ENCODE measurements at regions not wholly inside any gene's neighbourhood (a gene's known extent, or its start where the extent isn't known, plus 50 kb on each side); places are given as distances from the start of the nearest gene placed in this dataset.

DNA sequence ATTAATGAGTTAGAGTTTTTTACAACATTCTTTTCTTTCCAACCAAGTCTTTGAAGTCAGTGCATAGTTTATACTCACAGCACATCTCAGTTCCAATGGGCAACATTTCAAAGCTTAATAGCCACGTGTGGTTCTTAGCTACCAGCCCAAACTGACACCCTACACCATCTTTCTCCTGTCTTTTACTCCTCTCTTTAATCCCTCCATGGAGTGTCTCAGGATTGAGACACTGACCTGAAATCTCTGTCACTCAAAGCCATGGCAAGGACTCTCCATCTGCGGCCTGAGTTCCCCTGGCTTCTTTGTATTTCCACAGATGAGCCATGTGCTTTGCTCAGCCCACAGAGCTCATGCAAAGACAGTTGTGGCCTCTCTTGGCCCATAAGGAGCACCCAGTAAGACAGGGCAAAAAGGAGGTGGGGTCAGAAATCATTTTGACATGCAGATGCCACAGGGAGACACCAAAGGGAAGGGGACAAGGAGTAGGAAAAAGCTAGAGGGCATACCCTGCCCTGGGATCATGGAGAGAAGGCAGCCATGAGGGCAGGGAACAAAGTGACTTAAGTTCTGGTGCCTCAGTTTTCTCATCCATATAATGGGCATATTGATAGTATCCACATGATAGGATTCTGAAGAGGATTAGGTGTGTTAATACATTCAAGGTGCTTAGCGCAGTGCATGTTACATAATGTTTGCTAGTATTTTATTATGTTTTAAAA lies 493.6 kb upstream of the PROK2 start:
- Histone ChIP-seq H3K4me3 (ENCODE audit: low read length) (no peak overlapping the region), H3K27ac (ENCODE audit: low read length) (no peak overlapping the region), H3K36me3 (ENCODE audit: control insufficient read depth, low read depth, low read length) (no peaks in the 10 kb centered on the region), H3K27me3 (ENCODE audit: control insufficient read depth, insufficient read depth, low read length) (no peaks in the 10 kb centered on the region), H3K4me1 (ENCODE audit: control insufficient read depth, low read depth, low read length) (peaks cover 8% of the 10 kb centered on the region), H3K9ac (ENCODE audit: low read length) (no peak overlapping the region), H3K9me3 (ENCODE audit: control insufficient read depth, low read depth, low read length) (no peaks in the 10 kb centered on the region)

DNA sequence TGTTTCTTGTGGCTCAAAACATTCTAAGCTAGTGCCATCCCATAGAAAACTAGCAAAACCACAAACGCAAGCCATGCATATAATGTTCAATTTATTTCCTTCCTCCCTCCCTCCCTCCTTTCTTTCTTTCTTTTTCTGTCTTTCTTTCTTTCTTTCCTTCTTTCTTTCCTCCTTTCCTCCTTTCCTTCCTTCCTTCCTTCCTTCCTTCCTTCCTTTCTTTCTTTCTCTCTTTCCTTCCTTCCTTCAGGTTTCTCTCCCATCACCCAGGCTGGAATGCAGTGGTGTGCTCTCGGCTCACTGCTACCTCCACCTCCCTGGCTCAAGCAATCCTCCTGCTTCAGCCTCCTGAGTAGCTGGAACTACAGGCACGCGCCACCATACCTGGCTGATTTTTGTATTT lies 492.8 kb upstream of the PROK2 start:
- H3K36me3 ChIP-seq (ENCODE audit: control insufficient read depth, low read depth, low read length): no peaks in the 10 kb centered on the region
- no peaks in the 10 kb centered on the region for H3K27me3 ChIP-seq (ENCODE audit: control insufficient read depth, insufficient read depth, low read length)
- H3K4me3 ChIP-seq (ENCODE audit: low read length): no peak overlapping the region
- H3K4me1 ChIP-seq (ENCODE audit: control insufficient read depth, low read depth, low read length): peaks cover 10% of the 10 kb centered on the region
- H3K27ac ChIP-seq (ENCODE audit: low read length): no peak overlapping the region
- no peak overlapping the region for H3K9ac ChIP-seq (ENCODE audit: low read length)
- no peaks in the 10 kb centered on the region for H3K9me3 ChIP-seq (ENCODE audit: control insufficient read depth, low read depth, low read length)

DNA sequence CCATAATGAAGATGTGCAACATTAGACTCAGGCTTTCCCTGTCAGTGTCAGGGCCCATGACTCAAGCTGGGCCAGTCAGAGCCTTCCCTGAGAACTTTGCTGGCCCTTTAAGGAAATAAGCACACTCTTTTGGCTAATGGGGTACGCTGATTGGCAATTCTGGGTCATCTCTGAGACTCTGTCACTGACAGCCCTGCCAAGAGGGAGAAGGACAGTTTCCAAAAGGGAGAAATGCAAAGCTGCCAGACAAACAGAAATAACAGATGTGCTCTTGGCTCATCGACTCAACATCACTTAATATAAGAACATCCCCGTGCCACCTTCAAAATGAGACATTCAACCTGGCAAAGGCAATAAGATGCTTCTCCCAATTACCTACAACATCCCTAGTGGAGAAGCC lies 491.9 kb upstream of the PROK2 start:
- no peaks in the 10 kb centered on the region for H3K36me3 ChIP-seq (ENCODE audit: control insufficient read depth, low read depth, low read length)
- H3K4me3 ChIP-seq (ENCODE audit: low read length): no peak overlapping the region
- H3K27me3 ChIP-seq (ENCODE audit: control insufficient read depth, insufficient read depth, low read length): no peaks in the 10 kb centered on the region

DNA sequence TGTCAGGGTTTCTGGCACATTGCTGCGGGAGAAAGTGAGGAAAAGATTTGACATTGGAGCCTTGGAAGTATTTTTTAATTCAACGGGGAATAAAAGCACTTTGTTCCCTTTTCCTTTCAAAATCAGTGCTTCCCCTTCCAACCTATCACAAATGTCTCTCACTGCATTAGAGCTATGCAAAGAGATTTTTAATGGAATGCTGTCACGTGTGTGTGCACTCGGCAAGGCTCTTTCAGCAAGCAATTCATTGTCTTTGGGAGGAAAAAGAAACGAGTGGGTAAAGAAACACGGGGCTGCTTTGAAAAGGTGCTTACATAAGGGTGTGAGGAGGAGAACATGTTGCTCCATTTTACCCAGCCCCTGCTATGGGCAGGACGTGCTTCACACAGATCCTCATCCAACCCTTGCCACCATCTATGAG lies 490.4 kb upstream of the PROK2 start:
- Histone ChIP-seq H3K9ac (ENCODE audit: low read length) (no peak overlapping the region), H3K36me3 (ENCODE audit: control insufficient read depth, low read depth, low read length) (no peaks in the 10 kb centered on the region), H3K27me3 (ENCODE audit: control insufficient read depth, insufficient read depth, low read length) (no peaks in the 10 kb centered on the region), H3K4me3 (ENCODE audit: low read length) (no peak overlapping the region), H3K9me3 (ENCODE audit: control insufficient read depth, low read depth, low read length) (no peaks in the 10 kb centered on the region), H3K27ac (ENCODE audit: low read length) (no peak overlapping the region), H3K4me1 (ENCODE audit: control insufficient read depth, low read depth, low read length) (peaks cover 10% of the 10 kb centered on the region)

More for the DNA sequence above, 491.9 kb upstream of the PROK2 start:
- H3K9me3 ChIP-seq (ENCODE audit: control insufficient read depth, low read depth, low read length): no peaks in the 10 kb centered on the region
- no peak overlapping the region for H3K9ac ChIP-seq (ENCODE audit: low read length)
- peaks cover 10% of the 10 kb centered on the region for H3K4me1 ChIP-seq (ENCODE audit: control insufficient read depth, low read depth, low read length)
- no peak overlapping the region for H3K27ac ChIP-seq (ENCODE audit: low read length)

- H3K9ac ChIP-seq (ENCODE audit: low read length): no peak overlapping the region
These were observed 489.8 kb upstream of the PROK2 start for GRCh38 chr3:72274493-72275330.

GRCh38 chr3:72273615-72274014 lies 488.7 kb upstream of the PROK2 start:
- no peak overlapping the region for H3K4me3 ChIP-seq (ENCODE audit: low read length)
- no peak overlapping the region for H3K9ac ChIP-seq (ENCODE audit: low read length)
- no peaks in the 10 kb centered on the region for H3K36me3 ChIP-seq (ENCODE audit: control insufficient read depth, low read depth, low read length)
- no peaks in the 10 kb centered on the region for H3K9me3 ChIP-seq (ENCODE audit: control insufficient read depth, low read depth, low read length)
- H3K27me3 ChIP-seq (ENCODE audit: control insufficient read depth, insufficient read depth, low read length): no peaks in the 10 kb centered on the region
- no peak overlapping the region for H3K27ac ChIP-seq (ENCODE audit: low read length)
- peaks cover 10% of the 10 kb centered on the region for H3K4me1 ChIP-seq (ENCODE audit: control insufficient read depth, low read depth, low read length)

More at GRCh38 chr3:72274493-72275330, 489.8 kb upstream of the PROK2 start:
- no peak overlapping the region for H3K4me3 ChIP-seq (ENCODE audit: low read length)
- H3K9me3 ChIP-seq (ENCODE audit: control insufficient read depth, low read depth, low read length): no peaks in the 10 kb centered on the region
- H3K27ac ChIP-seq (ENCODE audit: low read length): no peak overlapping the region
- H3K4me1 ChIP-seq (ENCODE audit: control insufficient read depth, low read depth, low read length): peaks cover 10% of the 10 kb centered on the region
- no peaks in the 10 kb centered on the region for H3K36me3 ChIP-seq (ENCODE audit: control insufficient read depth, low read depth, low read length)
- no peaks in the 10 kb centered on the region for H3K27me3 ChIP-seq (ENCODE audit: control insufficient read depth, insufficient read depth, low read length)

DNA sequence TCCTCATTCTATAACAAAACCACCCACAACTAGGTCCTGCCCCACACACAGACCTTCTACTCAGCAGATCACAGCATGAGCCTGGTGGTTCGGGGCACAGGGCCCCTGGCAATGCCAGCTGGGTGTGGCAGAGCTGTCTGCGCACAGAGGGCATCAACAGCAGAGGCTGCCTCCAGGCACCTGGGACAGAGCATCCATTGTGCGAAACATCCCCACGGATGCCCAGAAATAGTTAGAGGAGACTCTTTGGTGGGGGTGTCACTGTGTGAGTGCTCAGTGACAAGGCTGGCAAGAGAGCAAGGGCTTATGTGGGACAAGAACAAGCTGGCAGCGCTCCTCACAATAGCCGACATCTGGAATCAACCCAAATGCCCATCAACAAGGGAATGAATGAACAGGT lies 487.4 kb upstream of the PROK2 start:
- no peak overlapping the region for H3K4me3 ChIP-seq (ENCODE audit: low read length)
- no peak overlapping the region for H3K27ac ChIP-seq (ENCODE audit: low read length)
- H3K36me3 ChIP-seq (ENCODE audit: control insufficient read depth, low read depth, low read length): no peaks in the 10 kb centered on the region
- H3K9ac ChIP-seq (ENCODE audit: low read length): no peak overlapping the region
- H3K27me3 ChIP-seq (ENCODE audit: control insufficient read depth, insufficient read depth, low read length): no peaks in the 10 kb centered on the region
- H3K4me1 ChIP-seq (ENCODE audit: control insufficient read depth, low read depth, low read length): peaks cover 10% of the 10 kb centered on the region
- H3K9me3 ChIP-seq (ENCODE audit: control insufficient read depth, low read depth, low read length): no peaks in the 10 kb centered on the region

- peaks cover 10% of the 10 kb centered on the region for H3K4me1 ChIP-seq (ENCODE audit: control insufficient read depth, low read depth, low read length)
- H3K9ac ChIP-seq (ENCODE audit: low read length): no peak overlapping the region
- no peaks in the 10 kb centered on the region for H3K36me3 ChIP-seq (ENCODE audit: control insufficient read depth, low read depth, low read length)
These were observed 487.0 kb upstream of the PROK2 start for GRCh38 chr3:72271923-72272322.

GRCh38 chr3:72271216-72271615 lies 486.3 kb upstream of the PROK2 start:
- H3K9me3 ChIP-seq (ENCODE audit: control insufficient read depth, low read depth, low read length): no peaks in the 10 kb centered on the region
- no peak overlapping the region for H3K27ac ChIP-seq (ENCODE audit: low read length)
- no peak overlapping the region for H3K4me3 ChIP-seq (ENCODE audit: low read length)
- H3K9ac ChIP-seq (ENCODE audit: low read length): no peak overlapping the region
- no peaks in the 10 kb centered on the region for H3K27me3 ChIP-seq (ENCODE audit: control insufficient read depth, insufficient read depth, low read length)
- H3K36me3 ChIP-seq (ENCODE audit: control insufficient read depth, low read depth, low read length): no peaks in the 10 kb centered on the region
- peaks cover 10% of the 10 kb centered on the region for H3K4me1 ChIP-seq (ENCODE audit: control insufficient read depth, low read depth, low read length)

More at GRCh38 chr3:72271923-72272322, 487.0 kb upstream of the PROK2 start:
- H3K27me3 ChIP-seq (ENCODE audit: control insufficient read depth, insufficient read depth, low read length): no peaks in the 10 kb centered on the region
- H3K4me3 ChIP-seq (ENCODE audit: low read length): no peak overlapping the region
- no peaks in the 10 kb centered on the region for H3K9me3 ChIP-seq (ENCODE audit: control insufficient read depth, low read depth, low read length)
- H3K27ac ChIP-seq (ENCODE audit: low read length): no peak overlapping the region

DNA sequence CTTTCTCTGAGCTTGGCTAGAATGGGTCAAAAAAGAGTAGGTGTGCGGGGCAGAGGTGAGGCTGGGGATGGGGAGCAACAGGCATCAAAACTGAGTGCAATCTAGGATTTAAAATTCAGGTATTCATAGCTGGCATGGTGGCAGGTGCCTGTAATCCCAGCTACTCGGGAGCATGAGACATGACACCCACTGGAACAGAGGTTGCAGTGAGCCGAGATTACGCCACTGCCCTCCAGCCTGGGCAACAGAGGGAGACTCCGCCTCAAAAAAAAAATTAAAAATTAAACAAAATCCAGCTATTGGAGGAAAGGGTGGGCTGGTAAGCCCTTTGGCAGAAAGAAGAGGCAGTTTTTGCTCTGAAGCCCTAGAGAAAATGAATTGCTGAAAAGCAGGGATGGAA lies 485.8 kb upstream of the PROK2 start:
- Histone ChIP-seq H3K9ac (ENCODE audit: low read length) (no peak overlapping the region), H3K4me3 (ENCODE audit: low read length) (no peak overlapping the region), H3K36me3 (ENCODE audit: control insufficient read depth, low read depth, low read length) (no peaks in the 10 kb centered on the region), H3K4me1 (ENCODE audit: control insufficient read depth, low read depth, low read length) (peaks cover 10% of the 10 kb centered on the region), H3K9me3 (ENCODE audit: control insufficient read depth, low read depth, low read length) (no peaks in the 10 kb centered on the region), H3K27me3 (ENCODE audit: control insufficient read depth, insufficient read depth, low read length) (no peaks in the 10 kb centered on the region), H3K27ac (ENCODE audit: low read length) (no peak overlapping the region)

DNA sequence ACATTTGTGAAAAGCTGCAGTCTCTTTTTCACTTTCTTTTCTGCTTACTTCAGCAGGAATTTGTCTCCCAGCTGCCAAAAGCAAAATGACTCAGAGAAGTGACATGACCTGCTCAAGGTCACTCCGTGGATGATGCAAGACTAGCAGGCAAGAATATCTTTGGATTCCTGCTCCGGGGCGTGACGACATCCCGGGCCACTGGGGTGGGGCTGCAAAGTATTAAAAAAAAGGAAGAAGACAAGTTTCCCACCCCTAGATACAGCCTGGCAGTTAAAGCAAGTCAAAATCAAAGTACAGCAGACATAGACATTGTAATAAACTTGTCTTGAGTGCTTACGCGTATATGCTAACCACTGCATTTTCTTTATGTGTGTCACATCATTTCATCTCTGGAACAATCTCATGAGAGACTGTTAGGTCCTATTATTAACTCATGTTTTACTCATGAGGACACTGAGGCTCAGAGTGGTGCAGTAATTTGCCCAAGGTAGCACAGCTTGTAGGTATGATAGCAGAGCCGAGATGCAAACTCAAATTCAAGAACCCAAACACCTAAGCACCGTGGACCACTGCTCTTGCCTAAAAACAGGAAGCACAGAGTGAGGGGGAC lies 485.2 kb upstream of the PROK2 start:
- Histone ChIP-seq H3K36me3 (ENCODE audit: control insufficient read depth, low read depth, low read length) (no peaks in the 10 kb centered on the region), H3K4me1 (ENCODE audit: control insufficient read depth, low read depth, low read length) (peaks cover 14% of the 10 kb centered on the region)

More for the DNA sequence above, 485.2 kb upstream of the PROK2 start:
- Histone ChIP-seq H3K4me3 (ENCODE audit: low read length) (no peak overlapping the region), H3K27me3 (ENCODE audit: control insufficient read depth, insufficient read depth, low read length) (no peaks in the 10 kb centered on the region), H3K9ac (ENCODE audit: low read length) (no peak overlapping the region), H3K27ac (ENCODE audit: low read length) (no peak overlapping the region), H3K9me3 (ENCODE audit: control insufficient read depth, low read depth, low read length) (no peaks in the 10 kb centered on the region)
